ENCODE measurements at regions not wholly inside any gene's neighbourhood (a gene's known extent, or its start where the extent isn't known, plus 50 kb on each side); places are given as distances from the start of the nearest gene placed in this dataset.

- H3K9ac ChIP-seq (ENCODE audit: low read length) = no peak overlapping the region
- H3K36me3 ChIP-seq (ENCODE audit: insufficient read depth, low read length) = no peaks in the 10 kb centered on the region
- H3K27me3 ChIP-seq (ENCODE audit: insufficient read depth, low read depth, low read length) = no peaks in the 10 kb centered on the region
- no peak overlapping the region for H3K4me3 ChIP-seq (ENCODE audit: low read length)
- H4K20me1 ChIP-seq (ENCODE audit: insufficient read depth) = no peaks in the 10 kb centered on the region
- no peak overlapping the region for H2AFZ ChIP-seq (ENCODE audit: low read depth, low read length)
- H3K79me2 ChIP-seq (replicated peaks; ENCODE audit: insufficient read depth, low read length) = no peaks in the 10 kb centered on the region
- H3K9me3 ChIP-seq (ENCODE audit: low read length) = no peaks in the 10 kb centered on the region
- no peak overlapping the region for H3K4me2 ChIP-seq (ENCODE audit: low read length)
- no peaks in the 10 kb centered on the region for H3K9me2 ChIP-seq (ENCODE audit: insufficient read depth, low read length)
- no peak for TF ChIP-seq REST (IDR thresholded peaks at IDR 0.05; ENCODE audit: borderline replicate concordance)
- no peak for TF ChIP-seq SMC3 (conservative IDR thresholded peaks at IDR 0.05; ENCODE audit: poor library complexity)
- peaks cover 3% of the 10 kb centered on the region for H3F3A ChIP-seq (ENCODE audit: insufficient read depth, low read length, poor library complexity, severe bottlenecking)
- H3K27ac ChIP-seq (ENCODE audit: low read length) = no peak overlapping the region
These were observed 139.0 kb upstream of the NAV2 start for GRCh38 chr11:19573666-19574065.

GRCh38 chr11:19571906-19572305 is 140.7 kb upstream of the NAV2 start:
- Histone ChIP-seq H2AFZ (ENCODE audit: low read depth, low read length) (no peak overlapping the region), H3K36me3 (ENCODE audit: insufficient read depth, low read length) (no peaks in the 10 kb centered on the region), H3K27me3 (ENCODE audit: insufficient read depth, low read depth, low read length) (no peaks in the 10 kb centered on the region), H4K20me1 (ENCODE audit: insufficient read depth) (no peaks in the 10 kb centered on the region), H3K9ac (ENCODE audit: low read length) (no peak overlapping the region), H3K27ac (ENCODE audit: low read length) (no peak overlapping the region), H3K4me2 (ENCODE audit: low read length) (no peak overlapping the region), H3K9me3 (ENCODE audit: low read length) (no peaks in the 10 kb centered on the region), H3K4me3 (ENCODE audit: low read length) (no peak overlapping the region), H3F3A (ENCODE audit: insufficient read depth, low read length, poor library complexity, severe bottlenecking) (peaks cover under 1% of the 10 kb centered on the region), H3K9me2 (ENCODE audit: insufficient read depth, low read length) (no peaks in the 10 kb centered on the region), H3K79me2 (replicated peaks; ENCODE audit: insufficient read depth, low read length) (no peaks in the 10 kb centered on the region)
- TF ChIP-seq EZH2 (IDR thresholded peaks at IDR 0.05; ENCODE audit: borderline replicate concordance, insufficient read depth, low read length, poor library complexity, severe bottlenecking) = no peak

- no peak overlapping the region for H3K27ac ChIP-seq (ENCODE audit: low read length)
- H4K20me1 ChIP-seq (ENCODE audit: insufficient read depth) = no peaks in the 10 kb centered on the region
- no peaks in the 10 kb centered on the region for H3K9me2 ChIP-seq (ENCODE audit: insufficient read depth, low read length)
- no peaks in the 10 kb centered on the region for H3K27me3 ChIP-seq (ENCODE audit: insufficient read depth, low read depth, low read length)
- no peak overlapping the region for H3K4me3 ChIP-seq (ENCODE audit: low read length)
- no peaks in the 10 kb centered on the region for H3K79me2 ChIP-seq (replicated peaks; ENCODE audit: insufficient read depth, low read length)
- no peaks in the 10 kb centered on the region for H3K9me3 ChIP-seq (ENCODE audit: low read length)
- no peak overlapping the region for H3K9ac ChIP-seq (ENCODE audit: low read length)
- no peak for TF ChIP-seq SMC3 (conservative IDR thresholded peaks at IDR 0.05; ENCODE audit: poor library complexity)
- TF ChIP-seq RAD21 (conservative IDR thresholded peaks at IDR 0.05) = no peak
- no peak for TF ChIP-seq CTCF (IDR thresholded peaks at IDR 0.05; ENCODE audit: poor library complexity, severe bottlenecking)
- TF ChIP-seq MXI1 (conservative IDR thresholded peaks at IDR 0.05; ENCODE audit: poor library complexity, severe bottlenecking) = no peak
- TF ChIP-seq REST (IDR thresholded peaks at IDR 0.05; ENCODE audit: borderline replicate concordance) = no peak
- no peak for TF ChIP-seq EZH2 (IDR thresholded peaks at IDR 0.05; ENCODE audit: borderline replicate concordance, insufficient read depth, low read length, poor library complexity, severe bottlenecking)
- TF ChIP-seq TAF1 (IDR thresholded peaks at IDR 0.05; ENCODE audit: low read depth) = no peak
- TF ChIP-seq EP300 (conservative IDR thresholded peaks at IDR 0.05; ENCODE audit: poor library complexity, severe bottlenecking) = no peak
- TF ChIP-seq POLR2AphosphoS5 (IDR thresholded peaks at IDR 0.05) = no peak
- H3K36me3 ChIP-seq (ENCODE audit: insufficient read depth, low read length) = no peaks in the 10 kb centered on the region
- H3K4me2 ChIP-seq (ENCODE audit: low read length) = no peak overlapping the region
- H2AFZ ChIP-seq (ENCODE audit: low read depth, low read length) = no peak overlapping the region
- H3F3A ChIP-seq (ENCODE audit: insufficient read depth, low read length, poor library complexity, severe bottlenecking) = no peaks in the 10 kb centered on the region
These were observed 141.7 kb upstream of the NAV2 start for GRCh38 chr11:19570889-19571288.

Measured in neural cell (in vitro differentiated cells).